Hepatocyte (in vitro differentiated cells): ENCODE measurements at regions not wholly inside any gene's neighbourhood (a gene's known extent, or its start where the extent isn't known, plus 50 kb on each side); places are given as distances from the start of the nearest gene placed in this dataset.

ENCODE experiments used
- DNase-seq: peaks from one replicate; pipeline ENCODE4 v3.0.0-alpha.2; 2016; ENCODE audit warnings: low spot score
- H2AFZ ChIP-seq: fragments of 200-600 bp; sonication (generic); 2 replicates; pipeline ENCODE4 v1.6.0; 2016; ENCODE audit warnings: antibody characterized with exemption, mild to moderate bottlenecking
- H3K27ac ChIP-seq: fragments of 200-600 bp; sonication (generic); 2 replicates; pipeline ENCODE4 v1.5.1; 2016; ENCODE audit warnings: mild to moderate bottlenecking
- H3K27me3 ChIP-seq: fragments of 200-600 bp; sonication (generic); 2 replicates; pipeline ENCODE4 v1.6.1; 2016
- H3K36me3 ChIP-seq: fragments of 200-600 bp; sonication (generic); replicated peaks from 2 replicates; pipeline ENCODE4 v1.5.1; 2016; ENCODE audit warnings: low read depth; ENCODE audit not compliant: insufficient read depth
- H3K4me1 ChIP-seq: fragments of 200-600 bp; sonication (generic); 2 replicates; pipeline ENCODE4 v1.5.1; 2016; ENCODE audit warnings: mild to moderate bottlenecking, moderate library complexity; ENCODE audit not compliant: insufficient read depth
- H3K4me2 ChIP-seq: fragments of 200-600 bp; sonication (generic); 2 replicates; pipeline ENCODE4 v1.6.0; 2016
- H3K4me3 ChIP-seq: fragments of 200-600 bp; sonication (generic); 2 replicates; pipeline ENCODE4 v1.5.1; 2016; ENCODE audit warnings: mild to moderate bottlenecking
- H3K79me2 ChIP-seq: fragments of 200-600 bp; sonication (generic); 2 replicates; pipeline ENCODE4 v1.6.0; 2017; ENCODE audit warnings: mild to moderate bottlenecking
- H3K9me2 ChIP-seq: fragments of 200-600 bp; sonication (generic); replicated peaks from 2 replicates; pipeline ENCODE4 v1.6.0; 2017; ENCODE audit warnings: mild to moderate bottlenecking; ENCODE audit not compliant: insufficient read depth
- H3K9me3 ChIP-seq: fragments of 200-600 bp; sonication (generic); 2 replicates; pipeline ENCODE4 v1.5.1; 2016; ENCODE audit warnings: low read depth, mild to moderate bottlenecking
- H4K20me1 ChIP-seq: fragments of 200-600 bp; sonication (generic); 2 replicates; pipeline ENCODE4 v1.6.0; 2016; ENCODE audit warnings: mild to moderate bottlenecking; ENCODE audit not compliant: insufficient read depth, poor library complexity, severe bottlenecking
- CTCF ChIP-seq: fragments of 200-600 bp; sonication (generic); IDR thresholded peaks from 2 replicates; pipeline ENCODE4 v1.5.1; 2016; ENCODE audit warnings: antibody characterized with exemption, mild to moderate bottlenecking; ENCODE audit not compliant: poor library complexity
- EZH2 ChIP-seq: fragments of 200-600 bp; sonication (generic); IDR thresholded peaks from 2 replicates; pipeline ENCODE4 v1.6.1; 2016; ENCODE audit warnings: antibody characterized with exemption, mild to moderate bottlenecking, borderline replicate concordance
- EZH2phosphoT487 ChIP-seq: fragments of 200-600 bp; sonication (generic); IDR thresholded peaks from one replicate; pipeline ENCODE4 v1.6.1; 2018; ENCODE audit warnings: antibody characterized with exemption, mild to moderate bottlenecking, low read depth, moderate library complexity; ENCODE audit not compliant: unreplicated experiment, severe bottlenecking
- WGBS: methylation state at CpG from one replicate; pipeline ENCODE4 v1.1.6; 2016; ENCODE audit warnings: low lambda C conversion rate; ENCODE audit errors: missing lambda C conversion rate; 5-methylcytosine and 5-hydroxymethylcytosine counted together

- Histone ChIP-seq H3K4me2 (no peak overlapping the region), H4K20me1 (no peaks in the 10 kb centered on the region), H3K4me1 (peaks cover 5% of the 10 kb centered on the region), H3K36me3 (no peaks in the 10 kb centered on the region), H3K27me3 (no peaks in the 10 kb centered on the region), H2AFZ (no peak overlapping the region), H3K4me3 (no peak overlapping the region), H3K9me2 (no peaks in the 10 kb centered on the region), H3K79me2 (no peaks in the 10 kb centered on the region), H3K27ac (no peak overlapping the region), H3K9me3 (no peaks in the 10 kb centered on the region)
- TF ChIP-seq CTCF = no peak
- no peak for TF ChIP-seq EZH2phosphoT487
- no peak for TF ChIP-seq EZH2
- WGBS = 86% methylated on average over 3 of the region's 3 CpGs
- DNase-seq = no peak
Observed at GRCh38 chr10:78186572-78186971, 152.9 kb downstream of the RPS24 start.

GRCh38 chr10:78187371-78187770 lies 153.7 kb downstream of the RPS24 start:
- H3K9me2 ChIP-seq = no peaks in the 10 kb centered on the region
- TF ChIP-seq EZH2phosphoT487 (no peak), EZH2 (no peak), CTCF (no peak)
- H3K4me3 ChIP-seq = no peak overlapping the region
- whole genome bisulfite sequencing = 100% methylated on average over 2 of the region's 2 CpGs
- H3K4me1 ChIP-seq = peaks cover 5% of the 10 kb centered on the region
- H3K36me3 ChIP-seq = no peaks in the 10 kb centered on the region
- H3K27me3 ChIP-seq = no peaks in the 10 kb centered on the region
- no peak overlapping the region for H2AFZ ChIP-seq
- no peaks in the 10 kb centered on the region for H4K20me1 ChIP-seq
- no peaks in the 10 kb centered on the region for H3K79me2 ChIP-seq
- H3K9me3 ChIP-seq = no peaks in the 10 kb centered on the region
- H3K27ac ChIP-seq = no peak overlapping the region
- no peak overlapping the region for H3K4me2 ChIP-seq
- no peak for DNase-seq

DNA sequence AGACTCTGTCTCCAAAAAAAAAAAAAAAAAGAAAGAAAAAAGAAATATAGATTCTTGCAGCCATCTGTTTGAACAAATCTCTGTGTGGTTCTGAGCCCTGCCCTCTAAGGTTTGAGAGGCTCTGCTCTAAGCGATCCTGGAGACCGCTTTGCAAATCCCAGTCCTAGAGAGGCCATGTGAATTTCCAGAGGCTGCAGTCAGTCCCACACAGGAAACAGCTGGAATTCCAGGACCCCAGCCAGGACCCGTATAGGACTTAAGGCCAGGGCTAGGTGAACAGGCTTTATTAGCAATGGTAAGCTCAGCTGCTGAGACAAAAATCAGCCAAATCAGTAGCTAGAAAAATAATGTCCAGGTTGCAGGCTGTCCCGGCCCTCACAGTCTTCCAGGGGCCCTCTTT lies 154.8 kb downstream of the RPS24 start:
- Histone ChIP-seq H3K4me1 (peaks cover 5% of the 10 kb centered on the region), H3K4me2 (no peak overlapping the region), H3K4me3 (no peak overlapping the region), H3K9me3 (no peaks in the 10 kb centered on the region), H3K36me3 (no peaks in the 10 kb centered on the region), H4K20me1 (no peaks in the 10 kb centered on the region), H2AFZ (no peak overlapping the region), H3K27ac (no peak overlapping the region), H3K79me2 (no peaks in the 10 kb centered on the region), H3K27me3 (no peaks in the 10 kb centered on the region), H3K9me2 (no peaks in the 10 kb centered on the region)
- TF ChIP-seq EZH2 = no peak
- TF ChIP-seq EZH2phosphoT487 = no peak
- TF ChIP-seq CTCF = no peak
- DNase-seq = no peak
- 75% methylated on average over 4 of the region's 4 CpGs for WGBS
